Tibial artery (tissue), 4 donors: ENCODE measurements at regions not wholly inside any gene's neighbourhood (a gene's known extent, or its start where the extent isn't known, plus 50 kb on each side); places are given as distances from the start of the nearest gene placed in this dataset.
A peak's percentile ranks its signal among the peaks of the same experiment; 100 is the strongest.

Experiments
- DNase-seq, 2 donors: peaks; one replicate each; pipeline ENCODE4 v3.0.0-alpha.2; 2019
- H3K27ac ChIP-seq, 2 donors: fragments of 200-600 bp; sonication (generic) in 1 of 2; 1 replicate in 1 of 2; 2 replicates in 1 of 2; pipeline ENCODE4 v1.5.1; 2018 to 2019; ENCODE audit warnings: mild to moderate bottlenecking in 1 of 2
- H3K27me3 ChIP-seq, 2 donors: fragments of 200-600 bp; sonication (generic) in 1 of 2; one replicate each; pipeline versions ENCODE4 v1.5.1 to v1.6.0; 2016 to 2019
- H3K36me3 ChIP-seq, 3 donors: fragments of 200-600 bp; sonication (generic) in 2 of 3; one replicate each; pipeline ENCODE4 v1.5.1; 2016 to 2019; ENCODE audit warnings: mild to moderate bottlenecking in 2 of 3
- H3K4me1 ChIP-seq, 4 donors: fragments of 200-600 bp; sonication (generic) in 2 of 4; 1 replicate in 3 of 4; 2 replicates in 1 of 4; pipeline ENCODE4 v1.5.1; 2016 to 2019
- H3K4me3 ChIP-seq, 2 donors: fragments of 200-600 bp; sonication (generic) in 1 of 2; 1 replicate in 1 of 2; 2 replicates in 1 of 2; pipeline ENCODE4 v1.5.1; 2018 to 2019; ENCODE audit warnings: mild to moderate bottlenecking in 2 of 2
- H3K9me3 ChIP-seq, 3 donors: fragments of 200-600 bp; sonication (generic) in 1 of 3; one replicate each; pipeline ENCODE4 v1.5.1; 2016 to 2019
- CTCF ChIP-seq, 2 experiments: fragments of 200-600 bp in 1 of 2; fragments of 450-650 bp in 1 of 2; IDR thresholded peaks; one replicate each; pipeline ENCODE4 v1.5.1; 2017 to 2019; ENCODE audit warnings: antibody characterized with exemption in 2 of 2, mild to moderate bottlenecking in 1 of 2, moderate library complexity in 1 of 2
- intact Hi-C: fragments of 100-400 bp; cut with DNase I; formaldehyde crosslinking; loops from one replicate; pipeline ENCODE4 v1.15.0; 2023; ENCODE audit warnings: low total_unique reads

- no peak overlapping the region for H3K27ac ChIP-seq
- no peak overlapping the region for H3K4me3 ChIP-seq
- H3K36me3 ChIP-seq, result no peaks in the 10 kb centered on the region
- intact Hi-C loops, result no loop called here
- peaks cover 0 to 3% (median 0%) of the 10 kb centered on the region in 4 donors for H3K4me1 ChIP-seq
- TF ChIP-seq CTCF (IDR thresholded peaks at IDR 0.05), result no peak
- DNase-seq, result no peak
- H3K27me3 ChIP-seq, result peaks cover 0 to 5% of the 10 kb centered on the region in 2 donors
- no peaks in the 10 kb centered on the region for H3K9me3 ChIP-seq
These were observed 446.8 kb upstream of the JARID2 start for GRCh38 chr6:14798996-14799588.

GRCh38 chr6:14799928-14800327, 445.9 kb upstream of the JARID2 start:
- no peak overlapping the region for H3K4me3 ChIP-seq
- peak in 1 of 2 donors; percentile 60 for DNase-seq
- H3K27ac ChIP-seq, result no peak overlapping the region
- peaks cover 0 to 11% (median 3%) of the 10 kb centered on the region in 4 donors for H3K4me1 ChIP-seq
- intact Hi-C loops, result no loop called here
- H3K9me3 ChIP-seq, result no peaks in the 10 kb centered on the region
- no peaks in the 10 kb centered on the region for H3K36me3 ChIP-seq
- peaks cover 0 to 5% of the 10 kb centered on the region in 2 donors for H3K27me3 ChIP-seq
- no peak for TF ChIP-seq CTCF (IDR thresholded peaks at IDR 0.05)

GRCh38 chr6:14802514-14803160, 443.2 kb upstream of the JARID2 start:
- intact Hi-C loops, result no loop called here

GRCh38 chr6:14804001-14804784, 441.7 kb upstream of the JARID2 start:
- H3K9me3 ChIP-seq, result no peaks in the 10 kb centered on the region
- no peaks in the 10 kb centered on the region for H3K36me3 ChIP-seq
- DNase-seq, result no peak
- intact Hi-C loops, result no loop called here
- H3K4me3 ChIP-seq, result no peak overlapping the region
- no peak overlapping the region for H3K27ac ChIP-seq
- peaks cover 0 to 14% (median 3%) of the 10 kb centered on the region in 4 donors for H3K4me1 ChIP-seq
- TF ChIP-seq CTCF (IDR thresholded peaks at IDR 0.05), result no peak
- peaks cover 0 to 5% of the 10 kb centered on the region in 2 donors for H3K27me3 ChIP-seq

More at GRCh38 chr6:14802514-14803160, 443.2 kb upstream of the JARID2 start:
- no peaks in the 10 kb centered on the region for H3K9me3 ChIP-seq
- H3K4me3 ChIP-seq, result no peak overlapping the region
- H3K27me3 ChIP-seq, result peaks cover 0 to 5% of the 10 kb centered on the region in 2 donors
- TF ChIP-seq CTCF (IDR thresholded peaks at IDR 0.05), result no peak
- no peak overlapping the region for H3K27ac ChIP-seq
- no peak for DNase-seq
- H3K4me1 ChIP-seq, result peaks cover 0 to 14% (median 3%) of the 10 kb centered on the region in 4 donors
- H3K36me3 ChIP-seq, result no peaks in the 10 kb centered on the region

GRCh38 chr6:14804785-14805210, 441.1 kb upstream of the JARID2 start:
- peaks cover 0 to 14% (median 3%) of the 10 kb centered on the region in 4 donors for H3K4me1 ChIP-seq
- H3K27me3 ChIP-seq, result peaks cover 0 to 5% of the 10 kb centered on the region in 2 donors
- no peaks in the 10 kb centered on the region for H3K9me3 ChIP-seq
- TF ChIP-seq CTCF (IDR thresholded peaks at IDR 0.05), result no peak
- no peak overlapping the region for H3K27ac ChIP-seq
- no peaks in the 10 kb centered on the region for H3K36me3 ChIP-seq
- intact Hi-C loops, result no loop called here
- H3K4me3 ChIP-seq, result no peak overlapping the region
- DNase-seq, result peak; percentile 42 to 71
